ENCODE measurements at regions not wholly inside any gene's neighbourhood (a gene's known extent, or its start where the extent isn't known, plus 50 kb on each side); places are given as distances from the start of the nearest gene placed in this dataset.

DNA sequence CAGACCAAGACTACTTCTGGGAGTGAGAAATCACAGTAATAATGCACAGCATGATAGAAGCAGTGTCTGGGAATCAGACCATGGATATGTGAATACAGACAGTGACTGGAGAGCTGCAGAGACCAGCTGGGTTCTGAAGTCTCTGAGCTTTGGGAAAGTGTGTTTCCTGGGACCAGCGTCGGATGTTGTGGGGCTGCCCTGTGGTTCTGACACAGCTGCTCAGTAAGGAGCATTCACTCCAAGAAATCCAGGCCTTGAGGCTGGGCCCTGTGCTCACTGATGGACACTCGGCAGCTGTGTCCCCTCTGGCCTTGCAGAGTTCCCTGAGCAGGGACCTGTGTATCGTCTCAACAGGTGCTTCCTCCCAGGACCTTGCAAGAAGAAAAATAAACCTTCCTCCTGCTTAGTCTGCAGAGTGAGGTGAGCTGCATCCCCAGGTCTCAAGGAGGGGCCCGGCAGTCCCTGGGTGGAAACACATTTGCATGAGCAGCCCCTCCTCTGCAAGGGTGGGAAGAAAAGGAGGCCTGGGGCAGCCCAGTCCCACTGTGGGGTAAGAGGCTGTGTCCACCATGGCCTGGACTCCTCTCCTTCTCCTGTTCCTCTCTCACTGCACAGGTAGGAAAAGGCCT lies 107.9 kb downstream of the VPREB1 start:
- Histone ChIP-seq H3K4me3 (ENCODE audit: low read depth, low read length, poor library complexity, severe bottlenecking) (no peak overlapping the region), H4K20me1 (ENCODE audit: insufficient read depth, low read length) (no peaks in the 10 kb centered on the region), H3K36me3 (ENCODE audit: insufficient read depth, low read length) (no peaks in the 10 kb centered on the region), H3K4me1 (ENCODE audit: insufficient read depth, low read length, poor library complexity, severe bottlenecking) (peaks cover 55% of the 10 kb centered on the region), H3K79me2 (ENCODE audit: insufficient read depth, low read depth, low read length) (no peaks in the 10 kb centered on the region), H3K27ac (ENCODE audit: low read depth, low read length, poor library complexity, severe bottlenecking) (peak overlapping the region; percentile 20), H3K4me2 (ENCODE audit: low read length) (peak overlapping the region; percentile 56), H2AFZ (ENCODE audit: low read length) (no peak overlapping the region; the same call in 1 of the 2 replicates), H3K9me3 (ENCODE audit: low read length) (no peaks in the 10 kb centered on the region), H3K9me2 (ENCODE audit: insufficient read depth, low read length) (no peaks in the 10 kb centered on the region)
- TF ChIP-seq, protein P1, sequence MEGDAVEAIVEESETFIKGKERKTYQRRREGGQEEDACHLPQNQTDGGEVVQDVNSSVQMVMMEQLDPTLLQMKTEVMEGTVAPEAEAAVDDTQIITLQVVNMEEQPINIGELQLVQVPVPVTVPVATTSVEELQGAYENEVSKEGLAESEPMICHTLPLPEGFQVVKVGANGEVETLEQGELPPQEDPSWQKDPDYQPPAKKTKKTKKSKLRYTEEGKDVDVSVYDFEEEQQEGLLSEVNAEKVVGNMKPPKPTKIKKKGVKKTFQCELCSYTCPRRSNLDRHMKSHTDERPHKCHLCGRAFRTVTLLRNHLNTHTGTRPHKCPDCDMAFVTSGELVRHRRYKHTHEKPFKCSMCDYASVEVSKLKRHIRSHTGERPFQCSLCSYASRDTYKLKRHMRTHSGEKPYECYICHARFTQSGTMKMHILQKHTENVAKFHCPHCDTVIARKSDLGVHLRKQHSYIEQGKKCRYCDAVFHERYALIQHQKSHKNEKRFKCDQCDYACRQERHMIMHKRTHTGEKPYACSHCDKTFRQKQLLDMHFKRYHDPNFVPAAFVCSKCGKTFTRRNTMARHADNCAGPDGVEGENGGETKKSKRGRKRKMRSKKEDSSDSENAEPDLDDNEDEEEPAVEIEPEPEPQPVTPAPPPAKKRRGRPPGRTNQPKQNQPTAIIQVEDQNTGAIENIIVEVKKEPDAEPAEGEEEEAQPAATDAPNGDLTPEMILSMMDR (conservative IDR thresholded peaks at IDR 0.05; ENCODE audit: low read length), result no peak
- TF ChIP-seq EZH2phosphoT487 (IDR thresholded peaks at IDR 0.05; ENCODE audit: borderline replicate concordance, low read depth, low read length), result no peak
- DNase-seq (ENCODE audit: low spot score), result peak; percentile 56
- ChIA-PET CTCF (ENCODE audit: unreplicated experiment) (interaction anchor here (0.7 kb wide), 1 partner anchor 23 kb away, joined by 3 read pairs; no protein-coding TSS in a partner anchor), POLR2A (interaction anchor here (0.5 to 0.7 kb wide), 2 partner anchors 9 to 216 kb away, joined by 3 read pairs; no protein-coding TSS in a partner anchor)
- no TSS peak for BruUV-seq (replicated peaks)
- intact Hi-C loops (cut with micrococcal nuclease; ENCODE audit: unreplicated experiment), result loop anchor here (1.0 kb wide), 1 partner anchor 23 kb away; no protein-coding TSS in a partner anchor

DNA sequence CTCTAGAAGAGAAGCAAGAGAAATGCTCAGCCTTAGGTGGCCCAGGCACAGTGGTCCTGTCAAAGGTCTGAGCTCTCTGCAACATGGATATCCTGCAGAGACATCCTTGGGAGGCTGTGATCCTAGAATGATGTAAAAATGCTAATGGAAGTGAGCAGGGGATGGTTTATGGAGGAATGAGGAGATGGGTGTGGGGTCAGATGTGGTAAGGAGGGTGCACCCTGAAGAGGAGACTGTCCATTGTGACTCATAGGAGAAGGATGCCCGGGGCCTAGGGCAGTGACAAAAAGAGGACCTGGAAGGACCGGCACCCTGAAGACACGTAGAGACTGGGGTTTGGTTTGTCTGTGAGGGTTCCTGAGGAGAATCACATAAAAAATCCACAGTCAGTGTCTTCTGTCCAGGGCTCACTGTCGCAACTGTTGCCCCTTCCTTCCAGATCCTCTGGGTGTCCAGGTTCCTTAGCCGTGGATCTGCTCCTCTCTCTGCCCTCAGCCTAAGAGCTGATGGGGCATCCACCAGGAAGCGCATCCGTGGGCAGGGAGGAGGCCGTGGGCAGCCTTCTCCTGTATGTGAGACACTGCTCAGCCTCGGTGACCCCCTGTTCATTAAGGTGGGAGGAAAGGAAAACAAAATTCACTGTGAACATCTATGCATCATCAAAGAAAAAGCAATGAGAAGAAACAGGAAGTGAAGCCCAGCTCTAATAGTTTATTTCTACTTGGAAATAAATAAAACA lies 110.7 kb downstream of the VPREB1 start:
- H3K4me1 ChIP-seq (ENCODE audit: insufficient read depth, low read length, poor library complexity, severe bottlenecking), result peaks cover 58% of the 10 kb centered on the region
- POLR2A ChIA-PET, result interaction anchor here (2.3 kb wide), 1 partner anchor 12 kb away, joined by 6 read pairs; no protein-coding TSS in a partner anchor
- no peak overlapping the region for H3K4me2 ChIP-seq (ENCODE audit: low read length)
- no TSS peak for BruUV-seq (replicated peaks)
- H3K27ac ChIP-seq (ENCODE audit: low read depth, low read length, poor library complexity, severe bottlenecking), result no peak overlapping the region
- no peaks in the 10 kb centered on the region for H3K36me3 ChIP-seq (ENCODE audit: insufficient read depth, low read length)
- no peaks in the 10 kb centered on the region for H3K9me2 ChIP-seq (ENCODE audit: insufficient read depth, low read length)
- CTCF ChIA-PET (ENCODE audit: unreplicated experiment), result interaction anchor here (0.6 kb wide), 1 partner anchor 8 kb away, joined by 3 read pairs; no protein-coding TSS in a partner anchor
- no peaks in the 10 kb centered on the region for H3K79me2 ChIP-seq (ENCODE audit: insufficient read depth, low read depth, low read length)
- no peak for DNase-seq (ENCODE audit: low spot score)
- 0 out of 2 replicates have a peak, but pooled peaks cover 5% of the 10 kb centered on the region for H3K9me3 ChIP-seq (ENCODE audit: low read length)
- no peaks in the 10 kb centered on the region for H4K20me1 ChIP-seq (ENCODE audit: insufficient read depth, low read length)
- no peak overlapping the region for H3K4me3 ChIP-seq (ENCODE audit: low read depth, low read length, poor library complexity, severe bottlenecking)
- intact Hi-C loops (cut with micrococcal nuclease; ENCODE audit: unreplicated experiment), result no loop called here
- H2AFZ ChIP-seq (ENCODE audit: low read length), result peak overlapping the region; percentile 18; the same call in 1 of the 2 replicates
- TF ChIP-seq, protein P1 (conservative IDR thresholded peaks at IDR 0.05; ENCODE audit: low read length), result no peak
- no peak for TF ChIP-seq EZH2phosphoT487 (IDR thresholded peaks at IDR 0.05; ENCODE audit: borderline replicate concordance, low read depth, low read length)
